ENCODE measurements at regions not wholly inside any gene's neighbourhood (a gene's known extent, or its start where the extent isn't known, plus 50 kb on each side); places are given as distances from the start of the nearest gene placed in this dataset.

GRCh38 chr22:25366876-25367466, 147.5 kb downstream of the CRYBB2 start:
- DNase-seq (ENCODE audit: low read depth in 2 of 2), result no peak

GRCh38 chr22:25367756-25368155, 148.3 kb downstream of the CRYBB2 start:
- no peak for DNase-seq (ENCODE audit: low read depth in 2 of 2)

- DNase-seq (ENCODE audit: low read depth in 2 of 2), result no peak
These were observed 148.8 kb downstream of the CRYBB2 start for GRCh38 chr22:25368271-25368670.

GRCh38 chr22:25369041-25369440, 149.6 kb downstream of the CRYBB2 start:
- no peak for DNase-seq (ENCODE audit: low read depth in 2 of 2)

- no peak for DNase-seq (ENCODE audit: low read depth in 2 of 2)
These were observed 150.9 kb downstream of the CRYBB2 start for GRCh38 chr22:25370322-25370721.

- DNase-seq (ENCODE audit: low read depth in 2 of 2), result no peak
These were observed 152.7 kb downstream of the CRYBB2 start for GRCh38 chr22:25372000-25372595.

- DNase-seq (ENCODE audit: low read depth in 2 of 2), result no peak
These were observed 154.5 kb downstream of the CRYBB2 start for GRCh38 chr22:25373961-25374360.

- DNase-seq (ENCODE audit: low read depth in 2 of 2), result no peak
These were observed 155.4 kb downstream of the CRYBB2 start for GRCh38 chr22:25374869-25375268.

- DNase-seq (ENCODE audit: low read depth in 2 of 2), result no peak
These were observed 156.2 kb downstream of the CRYBB2 start for GRCh38 chr22:25375683-25376082.

- DNase-seq (ENCODE audit: low read depth in 2 of 2), result no peak
These were observed 158.3 kb downstream of the CRYBB2 start for GRCh38 chr22:25377699-25378098.

GRCh38 chr22:25380122-25380747, 160.8 kb downstream of the CRYBB2 start:
- DNase-seq (ENCODE audit: low read depth in 2 of 2), result no peak

GRCh38 chr22:25382762-25383161, 163.3 kb downstream of the CRYBB2 start:
- DNase-seq (ENCODE audit: low read depth in 2 of 2), result no peak

- no peak for DNase-seq (ENCODE audit: low read depth in 2 of 2)
These were observed 163.9 kb downstream of the CRYBB2 start for GRCh38 chr22:25383278-25383820.

- DNase-seq (ENCODE audit: low read depth in 2 of 2), result no peak
These were observed 164.5 kb downstream of the CRYBB2 start for GRCh38 chr22:25383892-25384291.

- no peak for DNase-seq (ENCODE audit: low read depth in 2 of 2)
These were observed 167.1 kb downstream of the CRYBB2 start for GRCh38 chr22:25386538-25386884.

- DNase-seq (ENCODE audit: low read depth in 2 of 2), result no peak
These were observed 169.0 kb downstream of the CRYBB2 start for GRCh38 chr22:25388415-25388814.

- DNase-seq (ENCODE audit: low read depth in 2 of 2), result no peak
These were observed 169.6 kb downstream of the CRYBB2 start for GRCh38 chr22:25388866-25389540.

GRCh38 chr22:25389541-25389919, 170.1 kb downstream of the CRYBB2 start:
- no peak for DNase-seq (ENCODE audit: low read depth in 2 of 2)

- DNase-seq (ENCODE audit: low read depth in 2 of 2), result no peak
These were observed 171.1 kb downstream of the CRYBB2 start for GRCh38 chr22:25390297-25391240.

- DNase-seq (ENCODE audit: low read depth in 2 of 2), result no peak
These were observed 171.9 kb upstream of the GRK3 start for GRCh38 chr22:25392584-25392983.

GRCh38 chr22:25393121-25393805, 171.2 kb upstream of the GRK3 start:
- no peak for DNase-seq (ENCODE audit: low read depth in 2 of 2)
